ENCODE measurements at regions not wholly inside any gene's neighbourhood (a gene's known extent, or its start where the extent isn't known, plus 50 kb on each side); places are given as distances from the start of the nearest gene placed in this dataset.

DNA sequence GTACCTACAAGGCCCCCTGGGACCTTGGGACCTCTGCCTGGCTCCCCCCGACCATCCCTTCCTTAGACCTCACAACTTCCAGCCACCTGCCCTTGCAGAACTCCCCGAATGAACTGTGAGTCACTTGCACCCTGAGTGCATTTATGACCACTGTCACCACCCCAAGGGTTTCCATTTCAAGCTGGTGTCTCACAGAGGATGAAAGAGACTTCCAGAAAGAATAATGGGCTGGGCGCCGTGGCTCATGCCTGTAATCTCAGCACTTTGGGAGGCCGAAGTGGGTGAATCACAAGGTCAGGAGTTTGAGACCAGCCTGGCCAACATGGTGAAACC lies 124.5 kb upstream of the CIBAR2 start:
- TF ChIP-seq, protein P1, sequence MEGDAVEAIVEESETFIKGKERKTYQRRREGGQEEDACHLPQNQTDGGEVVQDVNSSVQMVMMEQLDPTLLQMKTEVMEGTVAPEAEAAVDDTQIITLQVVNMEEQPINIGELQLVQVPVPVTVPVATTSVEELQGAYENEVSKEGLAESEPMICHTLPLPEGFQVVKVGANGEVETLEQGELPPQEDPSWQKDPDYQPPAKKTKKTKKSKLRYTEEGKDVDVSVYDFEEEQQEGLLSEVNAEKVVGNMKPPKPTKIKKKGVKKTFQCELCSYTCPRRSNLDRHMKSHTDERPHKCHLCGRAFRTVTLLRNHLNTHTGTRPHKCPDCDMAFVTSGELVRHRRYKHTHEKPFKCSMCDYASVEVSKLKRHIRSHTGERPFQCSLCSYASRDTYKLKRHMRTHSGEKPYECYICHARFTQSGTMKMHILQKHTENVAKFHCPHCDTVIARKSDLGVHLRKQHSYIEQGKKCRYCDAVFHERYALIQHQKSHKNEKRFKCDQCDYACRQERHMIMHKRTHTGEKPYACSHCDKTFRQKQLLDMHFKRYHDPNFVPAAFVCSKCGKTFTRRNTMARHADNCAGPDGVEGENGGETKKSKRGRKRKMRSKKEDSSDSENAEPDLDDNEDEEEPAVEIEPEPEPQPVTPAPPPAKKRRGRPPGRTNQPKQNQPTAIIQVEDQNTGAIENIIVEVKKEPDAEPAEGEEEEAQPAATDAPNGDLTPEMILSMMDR (IDR thresholded peaks at IDR 0.05; ENCODE audit: borderline replicate concordance, extremely low read depth, low read length, poor library complexity, severe bottlenecking), result no peak
- TF ChIP-seq EZH2 (IDR thresholded peaks at IDR 0.05; ENCODE audit: borderline replicate concordance, low read depth, low read length, severe bottlenecking), result no peak
